ENCODE measurements at regions not wholly inside any gene's neighbourhood (a gene's known extent, or its start where the extent isn't known, plus 50 kb on each side); places are given as distances from the start of the nearest gene placed in this dataset.
"Not testable (repeated sequence)": the region's sequence is repeated elsewhere in the genome, so short reads cannot be mapped to it uniquely, and the experiment has no call there.

DNA sequence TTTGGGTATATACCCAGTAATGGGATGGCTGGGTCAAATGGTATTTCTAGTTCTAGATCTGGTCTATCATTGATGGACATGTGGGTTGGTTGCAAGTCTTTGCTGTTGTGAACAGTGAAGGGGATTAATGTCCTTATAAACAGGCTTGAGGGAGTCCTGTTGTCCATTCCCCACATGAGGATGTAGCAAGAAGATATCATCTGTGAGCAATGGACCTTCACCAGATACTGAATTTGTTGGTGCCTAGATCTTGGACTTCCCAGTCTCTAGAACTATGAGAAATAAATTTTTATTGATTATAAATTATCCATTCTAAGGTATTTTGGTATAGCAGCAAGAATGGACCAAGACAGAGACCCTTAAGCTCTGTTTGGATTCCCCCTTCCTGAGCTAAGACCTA lies 72.2 kb upstream of the RELN start:
- H3K36me3 ChIP-seq (ENCODE audit: insufficient read depth, low read length, poor library complexity, severe bottlenecking) = no peaks in the 10 kb centered on the region
- POLR2A ChIA-PET (ENCODE audit: low non-redundant PET) = no interaction called here
- CTCF ChIA-PET = no interaction called here
- H3K4me1 ChIP-seq (ENCODE audit: insufficient read depth, low read length, poor library complexity, severe bottlenecking) = no peaks in the 10 kb centered on the region
- DNase-seq (ENCODE audit: low spot score) = no peak
- H3K4me3 ChIP-seq (ENCODE audit: low read depth, low read length, poor library complexity, severe bottlenecking) = no peak overlapping the region
- no TSS peak for BruUV-seq (replicated peaks)
- H3K27me3 ChIP-seq (replicated peaks; ENCODE audit: insufficient read depth, low read depth, low read length, poor library complexity) = peaks cover 15% of the 10 kb centered on the region
- intact Hi-C loops (cut with micrococcal nuclease; ENCODE audit: unreplicated experiment) = no loop called here
- no peaks in the 10 kb centered on the region for H3K9me3 ChIP-seq (ENCODE audit: low read depth, low read length, poor library complexity, severe bottlenecking)
- TF ChIP-seq, protein P1, sequence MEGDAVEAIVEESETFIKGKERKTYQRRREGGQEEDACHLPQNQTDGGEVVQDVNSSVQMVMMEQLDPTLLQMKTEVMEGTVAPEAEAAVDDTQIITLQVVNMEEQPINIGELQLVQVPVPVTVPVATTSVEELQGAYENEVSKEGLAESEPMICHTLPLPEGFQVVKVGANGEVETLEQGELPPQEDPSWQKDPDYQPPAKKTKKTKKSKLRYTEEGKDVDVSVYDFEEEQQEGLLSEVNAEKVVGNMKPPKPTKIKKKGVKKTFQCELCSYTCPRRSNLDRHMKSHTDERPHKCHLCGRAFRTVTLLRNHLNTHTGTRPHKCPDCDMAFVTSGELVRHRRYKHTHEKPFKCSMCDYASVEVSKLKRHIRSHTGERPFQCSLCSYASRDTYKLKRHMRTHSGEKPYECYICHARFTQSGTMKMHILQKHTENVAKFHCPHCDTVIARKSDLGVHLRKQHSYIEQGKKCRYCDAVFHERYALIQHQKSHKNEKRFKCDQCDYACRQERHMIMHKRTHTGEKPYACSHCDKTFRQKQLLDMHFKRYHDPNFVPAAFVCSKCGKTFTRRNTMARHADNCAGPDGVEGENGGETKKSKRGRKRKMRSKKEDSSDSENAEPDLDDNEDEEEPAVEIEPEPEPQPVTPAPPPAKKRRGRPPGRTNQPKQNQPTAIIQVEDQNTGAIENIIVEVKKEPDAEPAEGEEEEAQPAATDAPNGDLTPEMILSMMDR (conservative IDR thresholded peaks at IDR 0.05; ENCODE audit: low read depth, low read length) = no peak
- TF ChIP-seq EZH2 (IDR thresholded peaks at IDR 0.05; ENCODE audit: borderline replicate concordance, low read depth, low read length, poor library complexity, severe bottlenecking) = no peak
- H3K27ac ChIP-seq (ENCODE audit: low read depth, low read length, poor library complexity, severe bottlenecking) = no peak overlapping the region

- POLR2A ChIA-PET (ENCODE audit: low non-redundant PET); H3K36me3 ChIP-seq (ENCODE audit: insufficient read depth, low read length, poor library complexity, severe bottlenecking); H3K4me1 ChIP-seq (ENCODE audit: insufficient read depth, low read length, poor library complexity, severe bottlenecking); CTCF ChIA-PET; H3K4me3 ChIP-seq (ENCODE audit: low read depth, low read length, poor library complexity, severe bottlenecking); H3K27ac ChIP-seq (ENCODE audit: low read depth, low read length, poor library complexity, severe bottlenecking); DNase-seq (ENCODE audit: low spot score); intact Hi-C loops (cut with micrococcal nuclease; ENCODE audit: unreplicated experiment); H3K9me3 ChIP-seq (ENCODE audit: low read depth, low read length, poor library complexity, severe bottlenecking); BruUV-seq (replicated peaks): not testable (repeated sequence)
- peaks cover 20% of the 10 kb centered on the region for H3K27me3 ChIP-seq (replicated peaks; ENCODE audit: insufficient read depth, low read depth, low read length, poor library complexity)
Measured at GRCh38 chr7:104059837-104060236, 70.4 kb upstream of the RELN start.

DNA sequence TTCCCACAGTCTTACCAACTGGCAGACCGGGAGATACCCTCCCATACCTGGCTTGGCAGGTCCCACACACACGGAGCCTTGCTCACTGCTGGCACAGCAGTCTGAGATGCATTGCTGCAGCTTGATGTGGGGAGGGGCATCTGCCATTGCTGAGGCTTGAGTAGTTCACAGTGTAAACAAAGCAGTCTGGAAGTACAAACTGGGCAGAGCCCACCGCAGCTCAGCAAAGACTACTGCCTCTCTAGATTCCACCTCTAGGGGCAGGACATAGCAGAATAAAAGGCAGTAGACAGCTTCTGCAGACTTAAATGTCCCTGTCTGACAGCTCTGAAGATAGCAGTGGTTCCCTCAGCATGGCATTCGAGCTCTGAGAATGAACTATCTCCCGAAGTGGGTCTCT lies 69.6 kb upstream of the RELN start:
- H3K27me3 ChIP-seq (replicated peaks; ENCODE audit: insufficient read depth, low read depth, low read length, poor library complexity) = peaks cover 20% of the 10 kb centered on the region
- TF ChIP-seq, protein P1 (conservative IDR thresholded peaks at IDR 0.05; ENCODE audit: low read depth, low read length) = 0 out of 2 replicates have a peak, but pooled peaks have one; percentile 19
- no peak for TF ChIP-seq EZH2 (IDR thresholded peaks at IDR 0.05; ENCODE audit: borderline replicate concordance, low read depth, low read length, poor library complexity, severe bottlenecking)
- ChIA-PET POLR2A (ENCODE audit: low non-redundant PET) (no interaction called here), CTCF (no interaction called here)
- DNase-seq (ENCODE audit: low spot score) = no peak
- no peak overlapping the region for H3K4me3 ChIP-seq (ENCODE audit: low read depth, low read length, poor library complexity, severe bottlenecking)
- H3K4me1 ChIP-seq (ENCODE audit: insufficient read depth, low read length, poor library complexity, severe bottlenecking) = no peaks in the 10 kb centered on the region
- no peak overlapping the region for H3K27ac ChIP-seq (ENCODE audit: low read depth, low read length, poor library complexity, severe bottlenecking)
- intact Hi-C loops (cut with micrococcal nuclease; ENCODE audit: unreplicated experiment) = no loop called here
- no TSS peak for BruUV-seq (replicated peaks)
- no peaks in the 10 kb centered on the region for H3K9me3 ChIP-seq (ENCODE audit: low read depth, low read length, poor library complexity, severe bottlenecking)
- no peaks in the 10 kb centered on the region for H3K36me3 ChIP-seq (ENCODE audit: insufficient read depth, low read length, poor library complexity, severe bottlenecking)

- BruUV-seq (replicated peaks) = no TSS peak
- Histone ChIP-seq H3K9me3 (ENCODE audit: low read depth, low read length, poor library complexity, severe bottlenecking) (no peaks in the 10 kb centered on the region), H3K36me3 (ENCODE audit: insufficient read depth, low read length, poor library complexity, severe bottlenecking) (no peaks in the 10 kb centered on the region), H3K4me1 (ENCODE audit: insufficient read depth, low read length, poor library complexity, severe bottlenecking) (no peaks in the 10 kb centered on the region), H3K27ac (ENCODE audit: low read depth, low read length, poor library complexity, severe bottlenecking) (no peak overlapping the region), H3K4me3 (ENCODE audit: low read depth, low read length, poor library complexity, severe bottlenecking) (no peak overlapping the region), H3K27me3 (replicated peaks; ENCODE audit: insufficient read depth, low read depth, low read length, poor library complexity) (peaks cover 33% of the 10 kb centered on the region)
- ChIA-PET POLR2A (ENCODE audit: low non-redundant PET) (no interaction called here), CTCF (no interaction called here)
- DNase-seq (ENCODE audit: low spot score) = no peak
- intact Hi-C loops (cut with micrococcal nuclease; ENCODE audit: unreplicated experiment) = no loop called here
- TF ChIP-seq, protein P1 (conservative IDR thresholded peaks at IDR 0.05; ENCODE audit: low read depth, low read length) = no peak
- no peak for TF ChIP-seq EZH2 (IDR thresholded peaks at IDR 0.05; ENCODE audit: borderline replicate concordance, low read depth, low read length, poor library complexity, severe bottlenecking)
Measured at GRCh38 chr7:104054362-104054761, 64.9 kb upstream of the RELN start.

Data from A673 (cell line).